RWPE1 (cell line): ENCODE measurements at regions not wholly inside any gene's neighbourhood (a gene's known extent, or its start where the extent isn't known, plus 50 kb on each side); places are given as distances from the start of the nearest gene placed in this dataset.

Experiments used
- CTCF ChIA-PET: fragments of 350-600 bp; sonication (Branson Sonifier 250); formaldehyde crosslinking; extraction: SDS; loops from one replicate; lab custom pipeline; 2021; lab: Yijun Ruan, JAX
- POLR2A ChIA-PET: fragments of 400-600 bp; formaldehyde crosslinking; extraction: SDS; loops from one replicate; lab custom pipeline; 2020; ENCODE audit warnings: antibody characterized with exemption; ENCODE audit not compliant: low non-redundant PET; lab: Yijun Ruan, JAX
- DNase-seq: peaks from one replicate; pipeline ENCODE4 v3.0.0; 2012; ENCODE audit warnings: low spot score
- H3K27ac ChIP-seq: fragments of 450-650 bp; 2 replicates; pipeline ENCODE4 v1.5.1; 2017
- TF ChIP-seq, protein P1 (sequence below): fragments of 450-650 bp; conservative IDR thresholded peaks from 2 replicates; pipeline ENCODE4 v1.5.1; 2017; ENCODE audit warnings: low read depth, mild to moderate bottlenecking

DNA sequence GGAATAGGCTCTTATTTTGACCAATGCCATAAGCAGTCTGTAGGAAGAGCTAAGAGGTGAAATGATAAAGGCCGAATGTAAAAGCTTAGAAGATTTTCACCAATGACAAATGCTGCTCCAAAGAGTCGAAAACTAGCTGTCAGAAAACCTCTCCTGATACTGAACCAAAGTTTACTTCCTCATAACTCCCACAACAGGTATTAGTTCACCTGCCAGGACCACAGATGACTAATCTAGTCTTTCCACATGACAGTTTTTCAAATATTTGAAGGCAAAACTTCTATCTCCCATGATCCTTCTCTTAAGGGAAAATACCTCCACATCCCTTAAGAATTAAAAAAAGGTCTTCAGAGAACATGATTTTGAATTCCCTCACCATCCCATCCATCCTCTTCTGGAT, 473.2 kb upstream of the SPHKAP start:
- DNase-seq = no peak
- TF ChIP-seq, protein P1, sequence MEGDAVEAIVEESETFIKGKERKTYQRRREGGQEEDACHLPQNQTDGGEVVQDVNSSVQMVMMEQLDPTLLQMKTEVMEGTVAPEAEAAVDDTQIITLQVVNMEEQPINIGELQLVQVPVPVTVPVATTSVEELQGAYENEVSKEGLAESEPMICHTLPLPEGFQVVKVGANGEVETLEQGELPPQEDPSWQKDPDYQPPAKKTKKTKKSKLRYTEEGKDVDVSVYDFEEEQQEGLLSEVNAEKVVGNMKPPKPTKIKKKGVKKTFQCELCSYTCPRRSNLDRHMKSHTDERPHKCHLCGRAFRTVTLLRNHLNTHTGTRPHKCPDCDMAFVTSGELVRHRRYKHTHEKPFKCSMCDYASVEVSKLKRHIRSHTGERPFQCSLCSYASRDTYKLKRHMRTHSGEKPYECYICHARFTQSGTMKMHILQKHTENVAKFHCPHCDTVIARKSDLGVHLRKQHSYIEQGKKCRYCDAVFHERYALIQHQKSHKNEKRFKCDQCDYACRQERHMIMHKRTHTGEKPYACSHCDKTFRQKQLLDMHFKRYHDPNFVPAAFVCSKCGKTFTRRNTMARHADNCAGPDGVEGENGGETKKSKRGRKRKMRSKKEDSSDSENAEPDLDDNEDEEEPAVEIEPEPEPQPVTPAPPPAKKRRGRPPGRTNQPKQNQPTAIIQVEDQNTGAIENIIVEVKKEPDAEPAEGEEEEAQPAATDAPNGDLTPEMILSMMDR = no peak
- H3K27ac ChIP-seq = no peak overlapping the region
- POLR2A ChIA-PET = no interaction called here
- CTCF ChIA-PET = no interaction called here

DNA sequence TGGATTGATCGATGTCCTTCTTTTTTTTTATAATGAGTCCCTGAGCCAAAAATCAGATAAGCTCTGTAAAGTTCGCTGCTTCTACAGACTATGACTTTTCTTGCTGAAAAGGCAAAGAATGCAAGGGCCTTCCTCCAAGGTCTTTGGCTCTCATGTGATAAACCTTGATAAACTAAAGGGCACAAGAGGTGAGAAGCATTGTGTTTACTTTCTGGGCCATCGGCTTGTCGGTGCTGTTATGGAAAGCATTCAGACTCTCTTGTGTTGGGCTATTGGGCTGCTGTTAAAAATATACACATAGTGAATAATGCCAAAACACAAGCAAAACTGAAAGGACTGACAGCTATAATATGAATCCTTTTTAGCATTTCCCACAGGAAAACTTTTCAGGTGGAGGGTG, 472.4 kb upstream of the SPHKAP start:
- ChIA-PET POLR2A (no interaction called here), CTCF (no interaction called here)
- TF ChIP-seq, protein P1 = no peak
- no peak overlapping the region for H3K27ac ChIP-seq
- DNase-seq = no peak

DNA sequence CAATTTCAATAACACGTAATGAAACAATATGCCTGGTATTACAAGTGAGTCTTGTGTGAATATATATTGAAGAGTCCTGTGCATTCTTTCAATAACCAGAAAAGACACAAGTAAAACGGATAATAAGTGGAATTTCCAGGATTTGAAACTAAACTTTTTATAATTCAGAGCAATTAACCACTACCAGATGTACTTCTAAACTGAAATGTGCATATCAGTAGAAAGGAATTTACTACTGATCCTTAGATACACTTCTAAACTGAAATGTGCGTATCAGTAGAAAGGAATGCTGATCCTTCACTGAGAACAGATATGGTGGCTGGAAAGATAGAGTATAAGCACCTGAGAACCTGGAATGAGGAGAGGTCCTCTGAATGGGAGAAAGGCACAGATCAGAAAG, 470.9 kb upstream of the SPHKAP start:
- no peak for DNase-seq
- CTCF ChIA-PET = no interaction called here
- TF ChIP-seq, protein P1 = no peak
- no peak overlapping the region for H3K27ac ChIP-seq
- POLR2A ChIA-PET = no interaction called here

DNA sequence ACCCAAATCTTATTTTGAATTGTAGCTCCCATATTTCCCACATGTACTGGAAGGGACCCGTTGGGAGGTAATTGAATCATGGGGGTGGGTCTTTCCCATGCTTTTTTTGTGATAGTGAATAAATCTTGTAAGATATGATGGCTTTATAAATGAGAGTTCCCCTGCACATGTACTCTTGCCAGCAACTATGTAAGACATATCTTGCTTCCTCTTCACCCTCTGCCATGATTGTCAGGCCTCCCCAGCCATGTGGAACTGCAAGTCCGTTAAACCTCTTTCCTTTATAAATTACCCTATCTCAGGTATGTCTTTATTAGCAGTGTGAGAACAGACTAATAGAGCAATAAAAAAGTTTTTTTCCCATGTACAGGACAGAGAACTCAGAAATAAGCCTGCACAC, 468.4 kb upstream of the SPHKAP start:
- DNase-seq = no peak
- H3K27ac ChIP-seq = no peak overlapping the region
- CTCF ChIA-PET = no interaction called here
- TF ChIP-seq, protein P1 = no peak
- POLR2A ChIA-PET = interaction anchor here (0.6 kb wide), 1 partner anchor 119 kb away, joined by 3 read pairs; no protein-coding TSS in a partner anchor

DNA sequence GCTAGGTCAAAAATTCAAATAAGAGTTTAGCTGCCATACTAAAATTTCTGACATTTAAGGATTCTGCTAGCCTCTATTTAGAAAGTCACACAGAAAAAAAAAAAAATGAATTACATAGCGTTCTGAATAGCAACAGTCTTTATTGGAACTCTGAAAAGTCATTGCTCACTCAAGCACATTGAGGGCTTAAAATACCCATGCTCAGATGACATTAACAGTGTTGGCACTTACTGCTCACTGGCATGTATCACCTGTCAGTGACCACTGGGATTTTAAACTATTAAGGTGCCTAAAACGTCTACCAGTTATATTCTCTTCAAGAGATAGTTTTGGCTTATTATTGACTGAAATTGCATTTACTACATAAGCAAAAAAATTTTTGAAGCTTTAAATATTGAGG, 468.0 kb upstream of the SPHKAP start:
- POLR2A ChIA-PET = no interaction called here
- CTCF ChIA-PET = no interaction called here
- H3K27ac ChIP-seq = no peak overlapping the region
- no peak for DNase-seq
- TF ChIP-seq, protein P1 = no peak

DNA sequence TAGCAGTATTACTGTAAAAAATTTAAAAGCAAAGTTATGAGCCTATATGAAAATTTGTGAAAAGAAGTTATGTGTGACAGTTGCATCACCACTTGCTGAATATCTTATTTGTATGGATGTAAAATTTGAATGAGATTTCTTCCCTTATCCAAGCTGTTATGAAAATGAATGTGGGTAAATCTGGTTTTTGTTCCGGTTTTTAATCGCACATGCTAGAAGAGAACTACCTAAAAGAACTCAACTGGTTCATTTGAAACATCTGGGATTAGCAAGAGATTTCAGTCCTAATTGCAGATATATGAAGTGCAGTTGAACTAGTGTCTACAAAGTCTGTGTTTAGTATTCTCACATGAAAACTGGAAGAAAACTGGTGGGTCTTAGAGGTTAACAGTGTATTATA, 467.1 kb upstream of the SPHKAP start:
- DNase-seq = no peak
- TF ChIP-seq, protein P1 = no peak
- ChIA-PET CTCF (no interaction called here), POLR2A (no interaction called here)
- no peak overlapping the region for H3K27ac ChIP-seq

DNA sequence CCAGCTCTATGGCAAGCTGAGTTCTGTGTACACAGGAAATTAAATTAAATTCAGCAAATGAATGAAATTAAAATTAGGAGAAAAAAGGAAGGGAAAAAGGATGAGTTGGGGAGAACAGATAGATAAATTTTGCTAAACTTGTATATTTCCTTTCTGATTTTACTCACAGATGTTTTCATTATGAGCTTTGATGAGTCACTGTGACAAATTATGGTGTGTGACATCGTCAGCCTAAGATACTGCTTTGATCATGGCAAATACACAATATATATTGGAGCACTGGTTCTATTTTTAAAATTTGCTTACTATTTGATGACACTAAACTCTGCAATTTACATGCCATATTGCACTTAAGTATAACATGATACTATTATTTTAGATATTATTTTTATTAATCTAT, 464.6 kb upstream of the SPHKAP start:
- no peak for DNase-seq
- TF ChIP-seq, protein P1 = no peak
- H3K27ac ChIP-seq = no peak overlapping the region
- CTCF ChIA-PET = no interaction called here
- POLR2A ChIA-PET = no interaction called here
